GM19351 (cell line): ENCODE measurements at regions not wholly inside any gene's neighbourhood (a gene's known extent, or its start where the extent isn't known, plus 50 kb on each side); places are given as distances from the start of the nearest gene placed in this dataset.
A peak's percentile ranks its signal among the peaks of the same experiment; 100 is the strongest.
"Not testable (repeated sequence)": the region's sequence is repeated elsewhere in the genome, so short reads cannot be mapped to it uniquely, and the experiment has no call there.

ENCODE experiments used
- ATAC-seq: cut with Tn5 transposase; IDR thresholded peaks from one replicate; pipeline ENCODE4 v1.9.1; 2021; ENCODE audit warnings: mild to moderate bottlenecking, moderate library complexity; ENCODE audit not compliant: unreplicated experiment

DNA sequence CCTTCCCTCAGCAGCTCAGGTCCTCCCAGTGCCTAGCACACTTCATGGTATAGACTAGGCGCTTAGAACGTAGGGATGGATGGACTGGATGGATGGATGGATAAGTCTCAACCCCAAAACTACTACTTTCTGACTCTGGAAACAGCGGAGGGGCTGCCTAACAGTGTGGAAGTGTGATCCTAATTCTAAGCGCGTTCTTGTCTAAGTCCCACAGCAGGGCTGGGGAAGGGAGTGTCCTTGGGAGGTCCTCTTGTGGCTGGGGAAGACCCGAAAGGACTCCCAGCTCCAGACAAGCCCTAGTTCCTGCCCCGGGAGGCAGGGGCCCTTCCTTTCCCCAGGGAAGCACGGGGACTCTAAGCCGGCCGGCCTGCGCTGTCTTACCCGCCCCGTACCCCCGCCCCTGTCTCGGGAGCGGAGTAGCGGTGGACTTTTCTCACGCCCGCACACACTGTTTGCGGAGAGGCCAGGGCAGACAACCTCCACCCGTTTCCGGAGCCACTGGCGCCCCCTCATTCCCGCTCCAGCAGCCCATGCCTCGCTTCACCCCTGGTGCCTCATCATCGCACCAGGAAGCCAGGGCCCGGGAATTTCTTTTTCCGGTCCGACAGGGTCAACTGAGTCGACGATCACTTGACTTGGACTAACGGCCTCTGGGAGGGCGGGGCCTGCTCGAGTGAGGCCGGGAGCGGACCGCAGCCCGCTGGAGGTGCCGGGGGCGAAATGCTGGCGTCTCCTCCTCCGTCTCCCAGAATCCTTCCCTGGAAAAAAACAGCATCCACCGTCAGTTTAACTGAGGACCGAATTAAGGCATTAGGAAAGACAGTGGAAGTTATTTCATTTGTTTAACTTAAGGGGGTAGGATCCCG, 133.3 kb downstream of the TBC1D2B start:
- peak; percentile 38 for ATAC-seq

DNA sequence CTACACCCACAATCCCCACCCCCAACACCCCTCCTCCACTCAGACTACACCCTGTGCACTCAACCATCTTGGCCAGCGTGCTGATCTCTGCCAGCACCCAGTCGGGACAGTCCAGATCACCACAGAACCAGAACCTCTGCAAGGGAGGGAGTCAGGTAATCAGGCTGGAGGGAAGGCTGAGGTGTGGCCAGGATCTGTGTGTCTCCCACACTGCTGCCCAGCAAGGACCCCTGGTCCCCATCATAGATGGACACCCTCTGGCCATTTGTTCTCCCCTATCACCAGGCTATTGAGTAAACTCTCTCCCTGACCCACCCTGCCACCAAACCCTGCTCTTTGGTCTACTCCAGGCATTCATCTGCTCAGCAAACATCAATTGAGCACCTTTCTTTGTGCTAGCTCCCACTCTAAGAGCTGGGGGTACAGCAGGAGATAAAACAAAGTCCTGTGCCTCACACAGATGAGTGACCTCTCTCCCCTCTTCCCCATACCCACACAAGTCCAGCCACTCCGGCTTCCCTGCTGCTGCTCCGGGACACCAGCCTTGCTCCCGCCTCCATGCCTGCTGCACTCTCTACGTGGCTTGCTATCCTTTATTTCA, 134.8 kb downstream of the TBC1D2B start:
- ATAC-seq: no peak

DNA sequence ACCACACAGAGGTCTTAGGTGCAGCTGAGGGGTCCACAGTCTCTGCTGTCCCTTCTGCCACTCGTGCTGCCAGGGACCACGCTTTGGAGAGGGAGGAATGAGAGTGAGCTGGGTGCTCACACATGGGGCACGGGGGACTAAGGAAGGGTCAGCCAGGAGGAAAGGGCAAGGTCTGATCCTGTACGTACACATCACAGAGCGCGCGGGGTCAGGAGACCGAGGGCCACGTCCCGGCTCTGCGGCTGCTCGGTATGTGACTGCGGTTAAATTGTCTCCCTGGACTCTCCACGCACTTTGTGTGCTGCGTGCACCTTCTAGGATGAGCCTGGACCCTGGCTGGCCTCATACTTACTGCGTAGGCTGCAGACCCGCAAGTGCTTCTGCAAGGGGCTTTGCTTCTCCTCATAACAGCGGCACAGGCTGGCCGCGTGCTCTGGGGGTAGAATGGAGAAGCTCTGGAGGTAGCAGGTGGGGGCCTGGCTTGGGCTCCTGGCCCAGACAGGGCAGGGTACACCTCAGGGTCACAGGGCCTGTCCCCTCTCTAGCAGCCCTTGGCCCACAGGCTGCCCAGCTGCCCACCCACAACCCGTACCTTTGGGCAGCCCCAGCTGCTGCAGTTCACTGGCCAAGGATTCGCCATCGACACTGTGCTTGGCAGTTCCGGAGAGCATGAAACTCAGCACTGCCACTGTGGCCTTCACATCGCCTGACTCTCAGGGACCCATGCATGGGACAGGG, 136.3 kb downstream of the TBC1D2B start:
- ATAC-seq: not testable (repeated sequence)

DNA sequence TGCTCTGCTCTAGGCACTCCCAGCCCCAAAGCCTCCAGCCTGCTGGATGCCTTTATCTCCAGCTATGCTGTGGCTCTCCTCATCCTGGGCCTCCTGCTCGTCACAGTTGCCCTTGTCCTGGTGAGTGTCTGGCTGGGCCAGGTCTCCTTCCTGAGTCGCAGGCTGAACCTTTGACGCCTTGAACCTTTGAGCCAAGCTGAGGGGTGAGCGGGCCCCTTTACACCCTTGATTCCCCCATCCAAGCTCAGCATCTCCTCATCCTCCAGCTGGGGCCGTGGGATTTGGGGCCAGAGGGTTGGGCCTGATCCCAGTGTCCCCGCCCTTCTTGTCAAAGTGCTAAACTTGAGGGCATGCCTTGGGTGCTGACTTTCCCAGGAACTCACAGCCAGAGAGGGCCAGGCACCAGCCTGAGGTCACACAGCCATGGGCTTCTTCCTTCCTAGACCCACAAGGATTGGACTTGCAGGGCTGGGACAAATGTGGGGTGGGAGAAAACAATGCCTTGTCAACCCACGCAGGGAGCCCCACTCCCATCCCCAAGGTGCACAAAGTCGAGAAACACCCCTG, 137.0 kb downstream of the TBC1D2B start:
- no peak for ATAC-seq

DNA sequence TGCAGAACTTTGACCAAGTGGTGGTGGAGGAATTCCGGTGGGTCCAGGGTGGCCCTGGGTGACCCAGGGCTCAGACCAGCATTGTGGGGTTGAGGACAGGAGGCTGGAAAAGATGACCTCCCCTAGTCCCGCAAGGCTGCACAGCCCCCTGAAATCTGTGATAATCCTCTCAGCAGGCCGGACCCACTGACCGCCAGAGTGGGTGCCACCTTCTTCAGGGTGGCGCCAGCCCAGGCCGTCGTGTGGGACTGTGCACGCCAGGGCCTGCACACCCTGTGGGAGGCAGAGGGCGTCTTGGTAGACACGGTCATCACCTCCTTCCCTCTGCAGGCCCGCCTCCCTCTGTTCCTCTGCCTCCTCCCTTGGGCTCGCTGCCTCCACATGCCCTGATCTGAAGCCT, 137.7 kb downstream of the TBC1D2B start:
- no peak for ATAC-seq

DNA sequence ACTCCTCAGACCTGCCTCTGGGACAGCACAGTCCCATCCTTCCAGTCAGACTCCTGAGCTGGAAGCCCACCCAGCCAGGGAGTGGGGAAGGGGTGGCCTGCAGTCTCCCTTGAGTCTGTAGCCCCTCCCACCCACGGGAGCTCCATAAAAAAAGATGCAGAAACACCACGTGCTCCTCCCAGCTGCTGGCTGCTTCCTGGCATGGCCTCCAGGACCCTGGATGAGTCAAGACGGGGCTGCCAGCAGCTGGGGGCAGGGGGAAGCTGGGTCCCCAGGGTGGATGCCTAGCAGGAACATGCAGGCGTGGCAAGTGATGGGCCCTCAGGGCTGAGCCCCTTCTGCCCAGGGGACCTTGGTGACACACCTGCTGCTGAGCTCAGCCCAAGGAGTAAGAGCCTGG, 138.5 kb downstream of the TBC1D2B start:
- not testable (repeated sequence) for ATAC-seq

DNA sequence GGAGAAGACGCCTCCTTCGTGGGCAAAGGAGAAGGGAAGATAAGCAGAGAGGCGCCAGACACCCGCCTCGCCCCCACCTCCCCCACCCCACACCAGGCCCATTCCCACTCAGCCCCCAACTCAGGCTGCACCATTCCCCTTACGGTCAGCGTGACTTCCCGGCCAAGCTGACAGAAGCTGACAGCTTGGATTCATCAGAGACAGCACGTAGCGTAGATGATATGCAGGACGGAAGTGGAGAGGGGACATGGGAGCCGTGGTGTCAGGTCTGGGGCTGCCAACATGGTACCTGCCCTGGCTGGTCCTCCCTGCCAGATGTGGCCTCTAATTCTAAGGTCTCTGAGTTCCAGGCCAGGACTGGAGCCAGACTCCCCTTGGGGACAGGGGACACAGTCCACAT, 139.0 kb downstream of the TBC1D2B start:
- ATAC-seq: not testable (repeated sequence)

DNA sequence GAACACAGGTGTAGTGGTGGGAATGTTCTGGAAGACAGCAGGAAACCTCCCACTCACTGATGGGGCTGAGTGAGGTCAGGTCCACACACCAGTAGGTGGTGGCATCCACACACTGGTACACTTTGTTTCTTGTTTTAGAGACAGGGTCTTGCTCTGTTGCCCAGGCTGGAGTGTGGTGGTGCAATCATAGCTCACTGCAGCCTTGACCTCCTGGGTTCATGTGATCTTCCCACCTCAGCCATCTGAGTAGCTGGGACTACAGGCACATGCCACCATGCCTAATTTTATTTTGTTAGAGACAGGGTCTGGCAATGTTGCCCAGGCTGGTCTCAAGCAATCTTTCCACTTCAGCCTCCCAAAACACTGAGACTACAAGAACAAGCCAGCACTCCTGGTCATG, 140.9 kb downstream of the TBC1D2B start:
- not testable (repeated sequence) for ATAC-seq

DNA sequence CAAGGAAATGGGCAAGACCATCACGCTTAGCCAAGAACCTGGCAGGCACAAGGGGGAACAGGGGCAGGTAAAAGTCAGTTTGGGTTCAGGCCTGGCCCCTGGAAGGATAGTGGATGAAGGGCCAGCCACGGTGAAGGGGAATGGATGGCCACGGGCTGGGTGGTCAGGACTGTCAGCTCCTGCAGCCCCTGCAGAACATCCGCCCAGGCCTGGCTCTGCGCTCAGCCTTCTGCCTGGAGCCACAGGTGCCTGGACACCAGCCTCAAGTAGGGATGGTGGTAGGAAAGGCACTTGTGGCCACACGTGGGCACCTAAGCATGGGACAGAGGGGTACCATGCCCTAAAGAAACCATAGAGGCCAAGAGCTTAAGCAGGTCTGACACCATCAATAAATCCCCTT, 143.0 kb downstream of the TBC1D2B start:
- ATAC-seq: not testable (repeated sequence)

DNA sequence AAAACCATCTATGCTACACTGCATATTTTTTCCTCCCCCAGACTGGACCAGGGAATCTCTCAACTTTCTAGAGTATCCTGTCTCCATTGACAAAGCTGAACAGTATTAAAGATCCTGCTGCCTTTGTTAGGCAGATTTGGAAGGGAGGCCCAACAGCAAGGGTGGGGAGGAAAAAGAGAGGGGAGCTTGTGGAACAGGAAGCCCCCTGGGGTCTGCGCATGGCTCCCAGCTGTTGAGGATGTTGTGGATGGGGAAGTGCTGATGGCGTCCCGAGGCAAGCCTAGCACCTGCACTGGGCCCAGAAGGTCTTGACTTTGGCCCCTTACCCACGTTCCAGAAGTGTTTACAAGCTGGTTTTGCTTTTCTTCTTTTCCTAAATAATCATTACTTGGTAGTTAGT, 146.6 kb downstream of the TBC1D2B start:
- not testable (repeated sequence) for ATAC-seq

DNA sequence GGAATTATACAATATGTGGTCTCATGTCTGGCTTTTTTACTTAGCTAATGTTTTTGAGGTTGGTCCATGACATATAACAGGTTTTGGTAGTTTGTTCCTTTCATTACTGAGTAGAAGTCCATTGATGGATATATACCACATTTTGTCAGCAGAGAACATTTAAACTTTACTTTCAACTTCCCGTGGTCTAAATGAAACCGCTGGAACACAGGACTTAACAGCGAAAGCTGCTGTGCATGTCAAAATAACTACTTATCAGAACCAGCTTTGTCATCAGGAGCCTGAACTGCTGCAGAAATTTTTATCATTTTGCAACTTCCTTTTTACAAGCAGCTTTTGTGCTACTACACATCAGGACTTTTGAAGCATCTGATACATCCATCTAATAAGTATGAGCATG, 147.0 kb downstream of the TBC1D2B start:
- ATAC-seq: not testable (repeated sequence)

DNA sequence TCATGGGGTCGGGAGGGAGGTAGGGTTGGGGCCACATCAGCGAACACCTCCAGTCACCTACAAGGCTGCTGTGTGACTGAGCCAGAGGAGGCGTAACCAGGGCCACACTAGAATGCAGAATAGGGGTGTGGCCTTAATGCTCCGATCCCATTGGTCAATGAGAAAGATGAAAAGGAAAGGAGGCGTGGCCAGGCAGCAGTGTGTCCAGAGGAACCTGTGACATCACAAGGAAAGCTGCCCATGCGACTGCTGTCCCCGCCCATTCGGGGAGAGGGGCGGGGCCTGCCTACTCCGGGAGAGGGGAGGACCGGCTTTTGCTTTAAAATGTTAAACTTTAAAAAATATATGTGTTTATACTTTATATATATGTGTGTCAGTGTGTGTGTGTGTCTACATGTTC, 150.7 kb downstream of the TBC1D2B start:
- not testable (repeated sequence) for ATAC-seq

DNA sequence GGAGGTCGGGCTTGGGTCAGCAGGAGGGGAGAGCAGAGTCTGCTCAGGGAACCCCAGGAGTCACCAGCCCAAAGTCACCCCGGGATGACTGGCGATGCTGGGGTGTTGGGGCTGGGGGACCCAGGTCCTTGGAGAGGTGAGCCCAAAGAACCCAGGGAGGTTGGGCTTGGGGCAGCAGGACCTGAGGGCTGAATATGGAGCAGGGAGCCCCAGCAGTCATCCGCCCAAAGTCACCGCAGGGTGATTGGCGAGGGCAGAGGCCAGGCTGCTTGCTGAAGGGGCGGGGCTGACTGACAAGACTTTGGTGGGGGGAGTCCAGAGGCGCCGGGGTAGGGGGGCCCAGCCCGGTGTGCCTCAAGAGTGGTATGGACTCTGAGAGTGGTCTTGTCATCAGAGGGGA, 151.2 kb downstream of the TBC1D2B start:
- not testable (repeated sequence) for ATAC-seq

DNA sequence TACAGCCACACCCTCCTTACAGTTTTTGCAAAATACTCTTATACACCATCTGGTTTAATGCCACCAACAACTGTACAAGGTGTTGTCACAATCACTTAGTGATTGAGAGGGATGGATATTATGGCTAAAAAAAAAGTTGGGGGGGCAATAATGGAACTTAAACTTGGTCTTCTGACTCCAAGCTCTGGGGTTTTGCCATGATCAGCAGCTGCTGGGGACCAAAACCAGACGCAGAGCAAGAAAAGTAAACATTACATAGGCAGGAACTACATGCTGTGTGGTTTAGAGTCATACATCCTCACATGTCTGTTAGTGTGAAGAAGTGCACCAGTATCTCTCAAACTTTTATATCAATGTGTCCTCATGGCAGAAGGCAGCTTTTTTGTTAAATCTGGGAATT, 152.4 kb downstream of the TBC1D2B start:
- ATAC-seq: not testable (repeated sequence)

DNA sequence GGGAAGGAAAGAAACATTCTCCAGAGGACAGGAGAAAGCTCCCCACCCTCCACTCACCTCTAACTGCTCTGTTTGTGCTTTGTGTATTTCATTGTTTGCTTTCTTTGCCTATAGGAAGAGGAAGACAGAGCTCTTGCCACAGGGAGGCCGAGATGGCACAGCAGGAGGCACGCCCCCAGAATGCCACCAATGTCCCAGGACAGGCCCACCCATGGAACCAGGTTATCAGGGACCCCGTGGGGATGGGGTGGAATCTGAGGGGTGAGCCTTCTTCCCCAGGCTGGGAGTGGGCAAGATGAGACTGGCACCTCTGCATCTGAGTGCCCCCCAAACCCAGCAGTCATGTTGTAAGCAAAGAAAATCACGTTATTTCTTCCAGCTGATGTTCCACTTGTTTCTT, 155.8 kb downstream of the TBC1D2B start:
- no peak for ATAC-seq

DNA sequence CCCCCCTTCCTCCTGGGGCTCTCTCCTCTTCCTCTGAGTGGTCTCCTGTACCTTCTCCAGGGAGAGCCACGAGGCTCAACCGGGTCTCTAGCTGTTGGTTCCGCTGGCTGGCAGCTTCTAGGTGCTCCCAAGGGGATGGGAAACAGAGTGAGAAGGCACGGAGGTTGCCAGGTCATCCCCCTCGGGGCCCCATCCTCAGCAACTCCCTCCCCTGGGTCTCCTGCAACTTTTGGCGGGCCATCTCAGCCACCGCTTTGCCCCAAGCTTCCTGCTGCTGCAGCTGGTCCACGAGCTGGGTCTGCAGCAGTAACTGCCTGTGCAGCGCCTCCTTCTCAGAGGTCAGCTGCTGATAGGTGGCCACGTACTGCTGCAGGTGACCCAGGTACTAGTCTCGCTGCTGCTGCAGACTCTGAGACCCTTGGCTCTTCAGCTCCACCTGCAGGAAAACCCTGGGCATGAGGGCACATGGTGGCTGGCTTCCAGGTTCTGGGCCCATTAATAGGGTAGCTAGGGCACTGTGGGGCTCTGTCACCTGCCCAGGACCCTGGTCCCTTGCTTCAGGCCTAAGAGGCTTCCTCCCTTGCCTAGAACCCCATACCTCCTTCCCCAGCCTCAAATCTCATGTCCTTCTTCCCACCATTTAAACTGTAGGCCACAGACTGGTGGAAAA, 160.4 kb downstream of the TBC1D2B start:
- not testable (repeated sequence) for ATAC-seq

DNA sequence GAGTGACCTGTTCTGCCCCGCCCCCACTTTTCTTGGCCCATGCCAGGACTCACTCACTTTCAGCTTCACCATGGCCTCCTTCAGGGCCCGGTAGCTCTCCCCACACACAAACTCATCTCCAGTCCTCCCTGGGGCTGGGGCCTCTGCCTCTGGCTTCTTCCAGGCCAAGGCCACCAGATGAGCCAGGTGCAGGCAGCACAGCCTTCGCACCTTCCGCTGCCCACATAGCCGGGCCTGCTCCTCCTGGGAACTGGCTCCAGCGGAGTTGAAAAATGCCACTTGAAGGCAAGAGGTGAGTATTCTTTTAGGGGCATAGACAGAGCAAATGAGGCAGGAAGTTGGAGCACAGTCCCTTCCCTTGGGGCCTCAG, 161.6 kb downstream of the TBC1D2B start:
- not testable (repeated sequence) for ATAC-seq

DNA sequence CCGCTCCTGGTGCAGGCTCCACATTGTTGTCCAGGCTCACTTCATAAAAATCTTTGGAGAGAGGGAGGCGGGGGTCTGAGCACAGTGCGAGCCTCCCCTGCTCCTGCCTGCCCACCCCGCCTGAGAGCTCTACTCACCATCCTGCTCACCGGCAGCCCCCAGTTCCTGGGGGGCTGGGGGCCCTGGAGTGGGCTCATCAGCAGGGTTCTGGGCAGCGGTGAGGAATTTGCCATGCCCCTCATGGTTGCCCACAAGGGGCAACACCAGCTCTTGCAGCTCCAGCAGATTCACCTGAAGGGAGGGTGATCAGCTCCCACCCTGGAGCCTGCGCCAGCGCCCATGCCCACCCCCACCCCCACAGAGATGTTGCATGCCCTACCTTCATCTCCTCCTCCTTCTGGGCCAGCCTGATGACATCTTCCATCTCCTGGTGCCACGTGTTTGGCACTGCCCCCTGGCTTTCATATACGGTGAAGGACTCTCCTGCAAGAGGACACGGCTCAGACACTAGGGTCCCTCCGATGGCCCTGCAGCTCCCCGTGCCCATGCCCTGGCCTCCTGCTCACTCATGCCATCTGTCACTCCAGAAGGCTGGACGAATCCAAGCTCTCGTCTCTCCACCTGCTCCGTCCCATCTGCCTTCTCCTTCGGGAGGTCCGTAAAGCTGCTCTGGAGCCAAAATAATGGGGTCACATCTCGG, 162.1 kb downstream of the TBC1D2B start:
- ATAC-seq: no peak

DNA sequence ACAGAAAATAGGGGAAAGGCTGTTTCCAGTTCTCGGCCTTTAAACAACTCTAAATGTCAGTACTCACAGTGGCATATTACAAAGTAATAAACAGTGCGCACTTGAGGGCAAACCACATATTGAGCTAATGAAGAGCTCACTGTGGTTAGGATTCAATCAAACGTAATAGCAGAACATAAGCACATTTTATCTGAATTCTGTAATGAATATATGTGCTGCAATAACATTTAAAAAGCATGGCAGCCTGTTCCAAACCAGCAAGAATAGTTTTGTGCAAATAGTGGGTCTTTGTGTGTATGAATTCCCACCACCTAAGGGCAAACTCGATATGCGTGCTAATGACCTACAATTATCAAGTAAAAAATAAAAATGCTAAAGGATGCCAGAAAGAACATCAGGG, 163.0 kb downstream of the TBC1D2B start:
- ATAC-seq: not testable (repeated sequence)
